MM.1S (cell line): ENCODE measurements at regions not wholly inside any gene's neighbourhood (a gene's known extent, or its start where the extent isn't known, plus 50 kb on each side); places are given as distances from the start of the nearest gene placed in this dataset.

Experiments
- DNase-seq: peaks from one replicate; pipeline ENCODE4 v3.0.0-alpha.2; 2015
- H2AFZ ChIP-seq: fragments of 300-600 bp; sonication (generic); 2 replicates; pipeline ENCODE4 v1.6.0; 2016; ENCODE audit warnings: antibody characterized with exemption, low read length
- H3F3A ChIP-seq: fragments of 300-600 bp; sonication (generic); 2 replicates; pipeline ENCODE4 v1.6.1; 2016; ENCODE audit warnings: mild to moderate bottlenecking, antibody characterized with exemption, low read length, moderate library complexity, mixed read lengths; ENCODE audit not compliant: insufficient read depth
- H3K27ac ChIP-seq: fragments of 300-600 bp; sonication (generic); 2 replicates; pipeline ENCODE4 v1.5.1; 2016; ENCODE audit warnings: mild to moderate bottlenecking, low read length
- H3K27me3 ChIP-seq: fragments of 300-600 bp; sonication (generic); replicated peaks from 2 replicates; pipeline ENCODE4 v1.6.0; 2016; ENCODE audit warnings: low read length; ENCODE audit not compliant: insufficient read depth
- H3K36me3 ChIP-seq: fragments of 300-600 bp; sonication (generic); replicated peaks from 2 replicates; pipeline ENCODE4 v1.6.1; 2016; ENCODE audit warnings: mild to moderate bottlenecking, low read length, mixed read lengths; ENCODE audit not compliant: insufficient read depth
- H3K4me1 ChIP-seq: fragments of 300-600 bp; sonication (generic); 2 replicates; pipeline ENCODE4 v1.6.1; 2016; ENCODE audit warnings: low read length, mixed read lengths
- H3K4me2 ChIP-seq: fragments of 300-600 bp; sonication (generic); 2 replicates; pipeline ENCODE4 v1.6.0; 2016; ENCODE audit warnings: low read depth, low read length
- H3K4me3 ChIP-seq: fragments of 300-600 bp; sonication (generic); 2 replicates; pipeline ENCODE4 v1.5.1; 2016; ENCODE audit warnings: low read length, mixed read lengths
- H3K79me2 ChIP-seq: fragments of 300-600 bp; sonication (generic); 2 replicates; pipeline ENCODE4 v1.6.1; 2016; ENCODE audit warnings: mixed run types, low read length, mixed read lengths
- H3K9ac ChIP-seq: fragments of 300-600 bp; sonication (generic); 2 replicates; pipeline ENCODE4 v1.6.1; 2016; ENCODE audit warnings: low read length, mixed read lengths
- H3K9me2 ChIP-seq: fragments of 300-600 bp; sonication (generic); replicated peaks from 2 replicates; pipeline ENCODE4 v1.6.1; 2016; ENCODE audit warnings: mild to moderate bottlenecking, low read length, mixed read lengths; ENCODE audit not compliant: insufficient read depth
- H3K9me3 ChIP-seq: fragments of 300-600 bp; sonication (generic); replicated peaks from 2 replicates; pipeline ENCODE4 v1.6.1; 2016; ENCODE audit warnings: mild to moderate bottlenecking, low read length, mixed read lengths; ENCODE audit not compliant: insufficient read depth
- H4K20me1 ChIP-seq: fragments of 300-600 bp; sonication (generic); 2 replicates; pipeline ENCODE4 v1.6.1; 2016; ENCODE audit warnings: mild to moderate bottlenecking, low read length, moderate library complexity, mixed read lengths; ENCODE audit not compliant: insufficient read depth
- EZH2 ChIP-seq: fragments of 300-600 bp; sonication (generic); optimal IDR thresholded peaks from 2 replicates; pipeline ENCODE3; 2017; ENCODE audit warnings: low read depth, mild to moderate bottlenecking, antibody characterized with exemption, low read length, mixed read lengths
- EZH2phosphoT487 ChIP-seq: fragments of 300-600 bp; sonication (generic); IDR thresholded peaks from 2 replicates; pipeline ENCODE4 v1.6.1; 2018; ENCODE audit warnings: antibody characterized with exemption, low read length
- TF ChIP-seq, protein P1 (sequence below): fragments of 300-600 bp; sonication (generic); IDR thresholded peaks from 2 replicates; pipeline ENCODE4 v1.5.1; 2016; ENCODE audit warnings: antibody characterized with exemption, low read length, mixed read lengths

DNA sequence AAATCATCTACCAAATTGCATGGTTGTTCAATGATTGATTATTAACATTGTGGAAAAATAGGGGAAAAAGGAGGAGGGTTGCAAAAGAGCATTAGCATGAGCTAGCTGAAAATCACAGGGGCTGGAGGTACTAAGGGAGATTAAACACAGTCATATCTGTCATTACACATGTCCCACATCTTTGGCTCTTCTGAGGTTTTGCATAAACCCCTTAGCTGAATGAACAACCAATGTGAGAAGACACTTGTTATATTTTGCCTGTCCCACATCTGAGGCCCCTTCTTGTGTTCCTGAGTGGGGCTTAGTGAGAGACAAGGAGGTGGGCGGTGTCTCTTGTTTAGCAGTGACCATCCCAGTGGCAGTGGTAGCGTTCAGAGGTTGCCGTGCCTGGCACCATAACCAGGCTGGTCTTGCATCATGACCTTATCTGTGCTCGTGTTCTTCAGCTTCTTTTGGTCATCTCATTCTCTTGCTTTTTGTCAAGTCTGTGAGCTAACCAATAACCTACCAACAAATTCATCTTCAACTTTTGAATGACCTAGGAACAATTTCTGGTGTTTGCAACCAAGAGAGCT is 95.6 kb downstream of the MID1IP1 start:
- DNase-seq: no peak
- no peak overlapping the region for H3K4me2 ChIP-seq
- no peaks in the 10 kb centered on the region for H3K79me2 ChIP-seq
- TF ChIP-seq, protein P1, sequence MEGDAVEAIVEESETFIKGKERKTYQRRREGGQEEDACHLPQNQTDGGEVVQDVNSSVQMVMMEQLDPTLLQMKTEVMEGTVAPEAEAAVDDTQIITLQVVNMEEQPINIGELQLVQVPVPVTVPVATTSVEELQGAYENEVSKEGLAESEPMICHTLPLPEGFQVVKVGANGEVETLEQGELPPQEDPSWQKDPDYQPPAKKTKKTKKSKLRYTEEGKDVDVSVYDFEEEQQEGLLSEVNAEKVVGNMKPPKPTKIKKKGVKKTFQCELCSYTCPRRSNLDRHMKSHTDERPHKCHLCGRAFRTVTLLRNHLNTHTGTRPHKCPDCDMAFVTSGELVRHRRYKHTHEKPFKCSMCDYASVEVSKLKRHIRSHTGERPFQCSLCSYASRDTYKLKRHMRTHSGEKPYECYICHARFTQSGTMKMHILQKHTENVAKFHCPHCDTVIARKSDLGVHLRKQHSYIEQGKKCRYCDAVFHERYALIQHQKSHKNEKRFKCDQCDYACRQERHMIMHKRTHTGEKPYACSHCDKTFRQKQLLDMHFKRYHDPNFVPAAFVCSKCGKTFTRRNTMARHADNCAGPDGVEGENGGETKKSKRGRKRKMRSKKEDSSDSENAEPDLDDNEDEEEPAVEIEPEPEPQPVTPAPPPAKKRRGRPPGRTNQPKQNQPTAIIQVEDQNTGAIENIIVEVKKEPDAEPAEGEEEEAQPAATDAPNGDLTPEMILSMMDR: no peak
- no peak for TF ChIP-seq EZH2phosphoT487
- no peak for TF ChIP-seq EZH2
- no peaks in the 10 kb centered on the region for H3K9me3 ChIP-seq
- no peak overlapping the region for H3K27ac ChIP-seq
- no peaks in the 10 kb centered on the region for H3K9me2 ChIP-seq
- no peaks in the 10 kb centered on the region for H3K36me3 ChIP-seq
- no peaks in the 10 kb centered on the region for H3F3A ChIP-seq
- no peak overlapping the region for H3K4me3 ChIP-seq
- H3K27me3 ChIP-seq: no peaks in the 10 kb centered on the region
- H3K4me1 ChIP-seq: no peaks in the 10 kb centered on the region
- H4K20me1 ChIP-seq: no peaks in the 10 kb centered on the region
- no peak overlapping the region for H3K9ac ChIP-seq
- H2AFZ ChIP-seq: no peak overlapping the region

DNA sequence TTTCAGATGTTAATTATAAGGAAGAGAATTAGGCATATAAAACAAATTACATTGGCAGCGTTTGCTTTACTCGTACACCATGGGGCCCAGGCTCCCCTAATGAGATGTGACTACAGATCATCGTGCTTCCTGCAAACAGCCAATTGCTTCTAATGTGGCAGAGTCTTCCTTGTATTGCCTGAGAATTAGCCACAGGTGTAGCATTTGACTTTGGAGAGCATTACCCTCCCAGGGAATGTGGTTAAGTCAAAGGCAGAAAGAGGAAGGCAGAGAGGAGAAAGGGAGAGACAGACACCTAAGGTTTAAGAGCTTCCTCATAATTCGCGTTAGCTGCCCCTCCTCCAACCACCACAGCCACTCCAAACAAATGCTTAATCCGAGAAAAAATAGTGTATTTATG is 97.0 kb downstream of the MID1IP1 start:
- no peak for TF ChIP-seq EZH2phosphoT487
- TF ChIP-seq EZH2: no peak
- TF ChIP-seq, protein P1: no peak
- Histone ChIP-seq H3K9me2 (no peaks in the 10 kb centered on the region), H3K27ac (no peak overlapping the region), H3F3A (no peaks in the 10 kb centered on the region), H3K27me3 (no peaks in the 10 kb centered on the region), H3K4me2 (no peak overlapping the region), H3K9ac (no peak overlapping the region), H3K79me2 (no peaks in the 10 kb centered on the region), H3K36me3 (no peaks in the 10 kb centered on the region), H4K20me1 (no peaks in the 10 kb centered on the region), H3K4me3 (no peak overlapping the region), H3K4me1 (no peaks in the 10 kb centered on the region), H2AFZ (no peak overlapping the region), H3K9me3 (no peaks in the 10 kb centered on the region)
- no peak for DNase-seq

DNA sequence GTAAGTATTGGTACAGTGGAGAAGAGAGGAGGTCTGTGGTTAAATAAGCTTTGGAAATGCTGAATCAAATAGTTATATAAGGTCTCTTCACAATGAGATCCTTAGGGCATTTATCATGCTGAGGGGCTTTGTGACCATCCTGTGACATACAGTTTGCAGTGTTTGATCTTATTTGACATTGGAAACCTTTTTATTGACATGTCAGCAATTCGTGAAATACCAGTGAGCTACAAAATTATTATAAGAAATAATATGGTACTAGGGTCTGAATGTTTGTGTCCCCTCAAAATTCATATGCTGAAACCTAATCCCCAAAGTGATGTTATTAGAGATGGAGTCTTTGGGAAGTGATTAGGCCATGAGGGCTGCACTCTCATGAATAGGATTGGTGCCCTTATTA is 98.4 kb downstream of the MID1IP1 start:
- Histone ChIP-seq H3K36me3 (no peaks in the 10 kb centered on the region), H3K9ac (no peak overlapping the region), H3K27me3 (no peaks in the 10 kb centered on the region), H3F3A (no peaks in the 10 kb centered on the region), H3K79me2 (no peaks in the 10 kb centered on the region), H3K9me2 (no peaks in the 10 kb centered on the region), H3K4me2 (no peak overlapping the region), H3K9me3 (no peaks in the 10 kb centered on the region), H2AFZ (no peak overlapping the region), H3K4me3 (no peak overlapping the region), H4K20me1 (no peaks in the 10 kb centered on the region), H3K27ac (no peak overlapping the region), H3K4me1 (no peaks in the 10 kb centered on the region)
- DNase-seq: no peak
- TF ChIP-seq EZH2: no peak
- TF ChIP-seq, protein P1: no peak
- no peak for TF ChIP-seq EZH2phosphoT487
